SK-N-MC (cell line): ENCODE measurements at regions not wholly inside any gene's neighbourhood (a gene's known extent, or its start where the extent isn't known, plus 50 kb on each side); places are given as distances from the start of the nearest gene placed in this dataset.

ENCODE experiments used
- EZH2 ChIP-seq: fragments of 200-600 bp; sonication (generic); IDR thresholded peaks from one replicate; pipeline ENCODE4 v1.6.1; 2017; ENCODE audit warnings: antibody characterized with exemption
- POLR2AphosphoS5 ChIP-seq: IDR thresholded peaks from 2 replicates; pipeline ENCODE4 v1.6.1; 2012; ENCODE audit warnings: mild to moderate bottlenecking, low read depth, low read length, borderline replicate concordance

DNA sequence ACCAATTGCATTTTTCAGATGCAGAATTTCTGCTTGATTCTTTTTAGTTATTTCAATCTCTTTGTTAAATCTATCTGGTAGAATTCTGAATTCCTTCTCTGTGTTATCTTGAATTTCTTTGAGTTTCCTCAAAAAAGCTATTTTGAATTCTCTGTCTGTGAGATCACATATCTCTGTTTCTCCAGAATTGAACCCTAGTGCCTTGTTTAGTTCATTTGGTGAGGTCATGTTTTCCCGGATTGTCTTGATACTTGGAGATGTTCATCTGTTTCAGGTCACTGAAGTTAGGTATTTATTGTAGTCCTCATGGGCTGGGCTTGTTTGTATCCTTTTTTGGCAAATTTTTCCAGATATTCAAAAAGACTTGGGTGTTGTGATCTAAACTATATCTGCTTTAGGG lies 202.9 kb upstream of the SERP2 start:
- no peak for TF ChIP-seq EZH2
- no peak for TF ChIP-seq POLR2AphosphoS5
